HG03064 (cell line): ENCODE measurements at regions not wholly inside any gene's neighbourhood (a gene's known extent, or its start where the extent isn't known, plus 50 kb on each side); places are given as distances from the start of the nearest gene placed in this dataset.
"Not testable (repeated sequence)": the region's sequence is repeated elsewhere in the genome, so short reads cannot be mapped to it uniquely, and the experiment has no call there.

Experiments used
- ATAC-seq: cut with Tn5 transposase; IDR thresholded peaks from one replicate; pipeline ENCODE4 v1.9.1; 2021; ENCODE audit warnings: low read depth; ENCODE audit not compliant: unreplicated experiment

DNA sequence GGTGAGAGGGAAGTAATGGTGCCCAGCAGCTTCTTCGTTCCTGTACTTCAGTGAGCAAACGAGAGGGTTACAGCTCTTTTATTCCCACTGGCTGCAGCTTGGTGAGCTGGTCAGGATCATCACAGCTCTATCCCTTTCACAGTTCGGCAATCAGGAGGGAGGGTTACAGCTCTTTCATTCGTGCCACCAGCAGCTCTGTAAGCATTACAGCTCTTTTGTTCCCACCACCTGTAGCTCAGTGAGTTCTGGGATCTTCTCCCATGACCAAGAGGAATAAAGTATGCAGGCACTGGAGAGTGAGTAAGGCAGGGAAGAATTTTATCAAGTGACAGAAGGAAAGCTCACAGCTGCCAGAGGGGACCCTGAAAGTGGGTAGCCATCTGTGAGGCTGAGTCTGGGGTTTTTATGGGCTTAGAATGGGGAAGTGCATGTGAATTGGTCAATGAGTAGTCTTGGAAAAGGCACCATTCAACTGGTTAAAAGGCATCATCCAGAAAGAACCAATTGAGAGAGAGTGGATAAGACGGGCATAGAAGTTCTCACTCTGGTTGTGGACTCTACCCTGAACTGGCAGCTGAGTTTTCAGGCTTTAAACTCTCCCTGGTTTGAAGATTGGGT is 123.7 kb downstream of the COX18 start:
- ATAC-seq, result no peak

DNA sequence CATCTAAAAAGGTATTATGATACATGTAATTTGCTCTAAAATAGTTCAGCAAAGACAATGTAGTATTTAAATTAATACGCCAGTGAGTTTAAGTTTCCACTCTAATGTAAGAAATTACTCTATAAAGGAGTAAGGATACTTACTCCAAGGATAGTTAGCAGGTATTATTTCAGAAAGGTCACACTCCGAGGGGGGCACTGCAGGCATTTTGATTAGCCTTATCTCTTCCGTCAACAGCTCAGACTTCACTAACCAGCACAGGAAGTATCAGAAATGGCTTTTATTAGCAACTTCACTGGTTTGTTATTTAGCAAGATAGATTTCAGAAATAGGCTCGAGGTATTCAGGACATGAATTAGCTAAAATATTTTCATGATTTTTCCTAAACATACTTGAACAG is 127.0 kb downstream of the COX18 start:
- ATAC-seq, result no peak

GRCh38 chr4:72938516-72938915 is 131.0 kb downstream of the COX18 start:
- ATAC-seq, result no peak

DNA sequence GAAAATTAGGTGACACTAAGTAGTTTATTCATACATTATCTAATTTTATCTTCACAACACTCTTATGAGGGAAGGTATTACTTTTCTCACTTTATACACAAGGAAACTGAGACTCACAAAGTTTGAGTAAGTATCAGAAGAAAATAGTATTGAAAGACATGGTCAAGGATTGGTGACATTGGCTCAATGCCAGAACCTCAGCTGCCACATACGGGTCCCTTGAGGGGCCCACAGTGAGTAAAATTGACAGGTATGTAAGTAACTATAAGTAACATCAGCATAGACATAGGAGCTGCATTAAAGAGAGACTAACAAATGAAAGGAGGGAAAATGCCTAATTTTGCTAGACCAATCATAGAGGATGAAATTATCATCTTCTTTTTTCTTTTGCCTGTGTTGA is 134.1 kb downstream of the COX18 start:
- ATAC-seq, result no peak

DNA sequence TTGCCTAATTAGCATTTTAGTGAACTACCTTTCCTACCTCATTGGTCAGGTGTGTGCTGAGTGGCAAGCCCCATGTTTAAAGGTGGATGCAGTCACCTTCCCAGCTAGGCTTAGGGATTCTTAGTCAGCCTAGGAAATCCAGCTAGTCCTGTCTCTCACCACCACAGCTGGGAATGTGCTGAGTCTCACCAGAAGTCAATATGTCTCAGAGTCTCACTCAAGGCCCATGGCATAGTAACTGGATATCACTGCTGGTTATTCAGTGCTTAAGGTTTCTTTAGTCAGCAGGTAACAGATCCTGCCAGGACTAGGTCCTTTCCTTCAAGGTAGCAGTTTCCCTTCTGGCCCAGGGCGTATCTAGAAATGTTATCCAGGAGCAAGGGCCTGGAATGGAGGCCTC is 136.5 kb downstream of the COX18 start:
- no peak for ATAC-seq

- ATAC-seq, result no peak
These were observed 138.2 kb downstream of the COX18 start for GRCh38 chr4:72931346-72931745.

GRCh38 chr4:72929596-72930274 is 139.8 kb downstream of the COX18 start:
- ATAC-seq, result not testable (repeated sequence)

- ATAC-seq, result no peak
These were observed 144.7 kb downstream of the COX18 start for GRCh38 chr4:72924814-72925213.

- no peak for ATAC-seq
These were observed 149.6 kb downstream of the COX18 start for GRCh38 chr4:72919937-72920336.

DNA sequence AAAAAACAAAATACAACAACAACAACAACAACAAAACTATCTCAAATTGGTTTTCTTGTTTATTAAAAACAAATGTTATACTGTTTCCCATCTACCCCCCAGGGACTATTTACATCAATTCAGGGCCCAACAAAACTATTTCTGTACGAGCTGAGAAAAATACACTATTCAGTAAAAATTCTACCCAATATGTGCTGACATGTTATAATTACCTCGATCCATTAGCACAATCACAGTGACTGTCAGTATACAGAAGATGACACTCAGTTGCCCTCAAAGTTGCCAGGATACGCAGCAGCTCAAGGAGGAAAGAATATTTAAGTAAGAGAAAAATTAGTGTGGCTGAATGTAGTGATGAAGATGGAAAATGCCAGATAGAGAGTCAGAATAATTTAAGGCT is 150.1 kb downstream of the COX18 start:
- no peak for ATAC-seq

GRCh38 chr4:72918362-72918761 is 151.2 kb downstream of the COX18 start:
- no peak for ATAC-seq

- ATAC-seq, result no peak
These were observed 158.2 kb downstream of the COX18 start for GRCh38 chr4:72911316-72911715.

GRCh38 chr4:72909461-72909860 is 160.1 kb downstream of the COX18 start:
- no peak for ATAC-seq

- ATAC-seq, result no peak
These were observed 167.2 kb downstream of the COX18 start for GRCh38 chr4:72902354-72902753.

DNA sequence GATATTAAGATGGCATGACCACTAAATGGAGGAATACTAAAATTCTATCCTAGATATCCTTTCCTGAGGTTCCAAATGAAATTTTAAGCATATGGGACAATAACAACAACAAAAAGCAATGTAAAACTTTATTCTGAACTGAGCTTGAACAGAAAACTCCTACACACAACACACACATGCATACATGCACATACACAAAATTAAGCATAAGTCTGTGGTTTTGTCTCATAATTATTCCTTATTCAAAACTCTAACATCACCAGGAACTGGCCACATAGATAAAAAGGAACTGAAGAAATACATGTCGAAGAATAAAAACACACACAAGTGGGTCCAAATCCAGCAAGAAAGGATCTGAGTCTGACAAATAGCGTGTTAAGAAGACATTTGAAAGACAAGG is 168.0 kb downstream of the COX18 start:
- ATAC-seq, result no peak

GRCh38 chr4:72900952-72901351 is 168.6 kb downstream of the COX18 start:
- ATAC-seq, result no peak

GRCh38 chr4:72899621-72900020 is 169.9 kb downstream of the COX18 start:
- ATAC-seq, result no peak

GRCh38 chr4:72899214-72899613 is 170.3 kb downstream of the COX18 start:
- ATAC-seq, result no peak

DNA sequence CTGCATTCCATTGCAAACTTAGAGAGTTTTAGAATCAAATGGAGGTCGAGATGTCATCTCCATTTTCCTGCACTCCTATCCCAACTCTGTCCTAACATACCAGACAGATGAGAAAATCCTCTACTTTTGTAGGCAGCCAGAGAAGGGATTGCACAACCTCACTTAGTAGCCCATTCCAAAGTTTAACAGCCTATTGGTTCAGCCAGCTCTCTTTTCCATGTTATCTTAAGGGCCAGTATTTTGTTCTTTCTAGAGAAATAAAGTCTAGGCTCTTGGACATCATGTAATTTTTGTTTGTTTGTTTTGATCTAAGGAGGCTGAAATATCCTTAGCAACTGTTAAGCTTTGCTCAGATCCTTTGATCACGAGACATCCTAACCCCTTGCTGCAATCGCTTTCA is 173.0 kb downstream of the COX18 start:
- no peak for ATAC-seq

DNA sequence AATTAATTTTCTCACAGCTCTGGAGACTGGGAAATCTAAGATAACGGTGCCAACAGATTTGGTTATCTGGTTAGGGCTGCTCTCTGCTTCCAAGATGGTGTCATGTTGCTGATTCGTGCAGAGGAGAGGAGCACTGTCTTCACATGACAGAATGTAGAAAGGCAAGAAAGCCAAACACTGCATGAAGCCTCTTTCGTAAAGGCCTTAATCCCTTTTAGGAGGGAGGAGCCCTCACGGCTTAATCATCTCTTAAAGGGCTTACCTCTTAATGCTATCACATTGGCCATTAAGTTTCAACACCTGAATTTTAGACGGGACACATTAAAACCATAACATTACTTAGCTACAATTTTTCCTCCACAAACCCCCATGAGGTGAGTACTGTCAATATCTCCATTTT is 174.1 kb downstream of the COX18 start:
- no peak for ATAC-seq

DNA sequence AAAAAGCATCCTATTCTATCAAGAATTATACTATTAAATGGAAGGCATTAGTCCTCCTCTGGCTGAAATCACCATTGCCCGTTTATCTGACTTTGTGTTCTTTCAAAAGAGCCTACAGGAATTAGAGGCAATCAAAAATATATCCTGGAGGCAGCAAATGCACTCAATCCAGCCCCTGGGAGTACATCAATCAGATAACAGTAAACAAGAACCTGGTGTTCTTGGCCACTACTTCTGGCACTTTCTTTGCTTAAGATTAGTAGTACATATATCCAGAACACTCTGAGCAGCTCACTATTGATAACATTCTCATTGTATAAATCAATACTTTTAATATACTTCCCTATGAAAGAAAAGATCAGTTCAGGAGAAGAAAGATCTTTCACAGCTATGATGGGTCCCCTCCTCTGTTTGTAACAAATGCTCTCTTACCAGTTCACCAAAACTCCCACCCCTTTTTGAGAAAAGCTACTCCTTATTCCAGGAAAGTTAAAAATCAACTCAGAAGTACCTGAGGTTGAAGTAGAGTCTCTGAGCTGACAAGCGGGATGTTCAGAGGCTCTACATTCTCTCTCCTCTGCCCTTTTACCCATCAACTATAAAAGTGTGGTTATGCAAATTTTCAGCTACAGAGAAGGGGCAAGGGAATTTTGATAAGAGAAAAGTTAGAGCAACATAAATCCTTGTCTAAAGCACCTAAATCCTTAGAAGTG is 176.0 kb downstream of the COX18 start:
- no peak for ATAC-seq

DNA sequence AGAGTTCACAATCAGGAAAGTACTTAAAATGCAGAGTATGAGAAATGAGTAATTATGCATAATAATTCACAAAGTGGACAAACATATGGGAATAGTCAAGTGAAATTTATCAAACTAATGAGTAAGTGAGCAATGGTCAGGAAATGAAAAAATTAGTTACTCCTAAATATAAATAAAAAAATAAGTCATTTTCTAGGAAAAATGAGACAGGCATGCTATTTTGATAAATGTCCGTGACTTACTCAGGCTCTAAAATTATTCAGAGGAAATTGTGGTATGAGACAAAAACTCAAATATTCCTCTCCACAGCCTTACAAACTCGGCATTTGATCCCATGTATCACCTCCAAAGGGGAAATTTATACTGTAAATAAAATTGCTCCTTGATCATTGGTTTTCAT is 181.2 kb downstream of the COX18 start:
- no peak for ATAC-seq
